GM21529 (cell line): ENCODE measurements at regions not wholly inside any gene's neighbourhood (a gene's known extent, or its start where the extent isn't known, plus 50 kb on each side); places are given as distances from the start of the nearest gene placed in this dataset.
"Not testable (repeated sequence)": the region's sequence is repeated elsewhere in the genome, so short reads cannot be mapped to it uniquely, and the experiment has no call there.

Experiments
- ATAC-seq: cut with Tn5 transposase; IDR thresholded peaks from one replicate; pipeline ENCODE4 v1.9.1; 2021; ENCODE audit not compliant: unreplicated experiment

DNA sequence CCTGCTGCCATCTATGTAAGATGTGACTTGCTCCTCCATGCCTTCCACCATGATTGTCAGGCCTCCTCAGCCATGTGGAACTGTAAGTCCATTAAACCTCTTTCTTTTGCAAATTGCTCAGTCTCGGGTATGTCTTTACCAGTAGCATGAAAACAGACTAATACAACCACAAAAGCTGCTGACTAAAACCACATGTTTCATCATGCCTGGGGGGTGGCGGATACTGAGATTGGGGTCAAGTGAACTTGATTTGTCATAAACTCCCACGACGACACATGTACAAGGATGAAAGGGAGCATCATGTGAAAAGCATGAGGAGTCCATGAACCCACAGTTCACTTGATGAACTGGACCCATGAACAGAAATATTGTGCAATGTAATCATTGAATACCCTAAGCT is 134.9 kb upstream of the ANK3 start:
- ATAC-seq, result no peak

DNA sequence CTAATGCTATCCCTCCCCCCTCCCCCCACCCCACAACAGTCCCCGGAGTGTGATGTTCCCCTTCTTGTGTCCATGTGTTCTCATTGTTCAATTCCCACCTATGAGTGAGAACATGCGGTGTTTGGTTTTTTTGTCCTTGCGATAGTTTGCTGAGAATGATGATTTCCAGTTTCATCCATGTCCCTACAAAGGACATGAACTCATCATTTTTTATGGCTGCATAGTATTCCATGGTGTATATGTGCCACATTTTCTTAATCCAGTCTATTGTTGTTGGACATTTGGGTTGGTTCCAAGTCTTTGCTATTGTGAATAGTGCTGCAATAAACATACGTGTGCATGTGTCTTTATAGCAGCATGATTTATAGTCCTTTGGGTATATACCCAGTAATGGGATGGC is 133.7 kb upstream of the ANK3 start:
- not testable (repeated sequence) for ATAC-seq

GRCh38 chr10:60522617-60523016 is 132.9 kb upstream of the ANK3 start:
- no peak for ATAC-seq

DNA sequence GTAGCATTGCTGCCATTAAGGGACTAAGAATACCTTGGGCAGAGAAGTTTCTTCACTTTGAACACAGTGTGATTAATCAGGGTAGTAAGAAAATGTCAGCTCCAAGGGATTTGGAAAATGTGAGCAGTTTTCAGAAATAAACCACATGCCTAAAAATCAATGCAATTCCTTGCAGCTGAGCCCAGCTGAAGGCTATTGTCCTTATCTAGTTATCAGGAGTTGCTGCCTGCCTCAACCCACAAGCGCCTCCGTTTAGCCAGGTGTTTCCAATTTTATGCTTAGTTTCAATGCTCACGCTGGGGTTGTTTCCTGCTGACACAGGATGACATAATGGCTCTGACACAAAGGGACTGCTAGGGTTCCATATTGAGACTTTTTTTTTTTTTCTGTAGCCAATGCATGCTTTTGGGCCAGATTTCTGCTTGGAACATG is 132.3 kb upstream of the ANK3 start:
- ATAC-seq, result no peak

- no peak for ATAC-seq
Observed at GRCh38 chr10:60518745-60519144, 129.1 kb upstream of the ANK3 start.

DNA sequence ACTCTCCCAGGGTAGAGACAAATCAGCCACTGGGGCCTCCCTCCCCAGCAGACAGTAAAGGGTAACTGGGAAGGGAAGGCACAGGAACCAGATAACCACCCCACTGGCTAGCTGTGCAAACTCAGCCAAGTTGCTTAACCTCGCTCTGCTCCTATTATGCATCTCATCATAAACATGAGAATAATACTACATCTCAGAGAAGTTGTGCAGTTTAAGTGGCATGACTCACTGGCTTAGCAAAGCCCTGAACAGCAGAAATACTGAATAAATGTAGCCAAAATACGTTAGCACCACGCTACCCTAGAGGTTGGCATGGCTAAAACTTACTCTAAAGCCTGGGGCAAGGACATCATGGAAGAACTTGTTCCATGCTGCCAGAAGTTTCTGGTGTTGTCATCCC is 128.1 kb upstream of the ANK3 start:
- no peak for ATAC-seq

DNA sequence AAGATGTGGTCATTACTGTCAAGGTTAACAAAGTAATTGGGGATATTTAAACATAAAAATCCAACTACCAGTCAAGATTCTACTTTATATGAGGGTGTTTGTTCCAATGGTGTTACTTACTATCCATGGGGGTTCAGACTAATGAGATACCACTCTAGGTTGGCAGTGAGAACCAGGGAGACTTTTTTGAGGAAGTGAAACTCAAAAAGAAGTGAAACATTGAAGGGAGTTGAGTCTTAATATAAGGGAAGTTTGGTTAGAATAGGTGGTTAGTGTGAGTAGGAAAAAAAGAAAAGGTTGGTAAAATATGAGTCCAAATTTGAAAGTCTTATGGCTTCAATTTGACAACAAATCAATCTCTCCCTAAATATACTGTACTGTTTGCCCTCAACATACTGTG is 123.6 kb upstream of the ANK3 start:
- peak; percentile 71 for ATAC-seq

GRCh38 chr10:60511477-60512229 is 122.0 kb upstream of the ANK3 start:
- ATAC-seq, result no peak

- ATAC-seq, result no peak
Observed at GRCh38 chr10:60508831-60509230, 119.2 kb upstream of the ANK3 start.

DNA sequence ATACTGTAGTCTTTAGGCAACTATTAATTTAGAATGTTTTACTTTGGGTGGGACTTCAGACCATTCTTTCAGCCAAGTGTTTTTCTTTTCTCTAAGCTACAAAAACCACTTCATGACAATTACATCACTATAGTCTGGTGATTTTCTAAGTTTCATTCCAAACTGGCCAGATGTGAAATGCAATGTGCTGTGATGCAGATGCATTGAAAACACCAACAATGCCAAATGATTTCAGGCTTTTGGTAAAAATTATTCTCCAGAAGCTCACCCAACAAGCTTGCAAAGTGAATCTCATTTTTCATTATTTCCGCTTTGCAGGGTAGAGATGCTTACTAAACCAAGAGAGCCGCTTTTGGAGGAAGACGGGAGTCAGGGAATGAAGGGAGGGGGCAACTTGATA is 118.4 kb upstream of the ANK3 start:
- ATAC-seq, result no peak

DNA sequence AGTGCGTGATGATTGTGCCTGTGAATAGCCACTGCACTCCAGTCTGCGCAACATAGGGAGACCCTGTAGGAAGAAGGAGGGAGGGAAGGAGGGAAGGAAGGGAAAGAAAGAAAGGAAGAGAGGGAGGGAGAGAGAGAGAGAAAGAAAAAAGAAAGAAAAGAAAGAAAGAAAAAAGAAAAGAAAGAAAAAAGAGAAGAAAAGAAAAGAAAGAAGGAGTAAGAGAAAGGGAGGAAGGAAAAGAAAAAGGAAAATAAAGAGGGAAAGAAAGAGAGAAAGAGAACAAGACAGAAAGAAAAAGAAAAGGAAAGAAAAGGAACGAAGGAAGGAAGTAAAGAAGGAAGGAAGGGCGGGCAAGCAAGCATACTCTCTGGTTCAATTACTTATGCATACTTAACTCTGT is 112.9 kb upstream of the ANK3 start:
- no peak for ATAC-seq

DNA sequence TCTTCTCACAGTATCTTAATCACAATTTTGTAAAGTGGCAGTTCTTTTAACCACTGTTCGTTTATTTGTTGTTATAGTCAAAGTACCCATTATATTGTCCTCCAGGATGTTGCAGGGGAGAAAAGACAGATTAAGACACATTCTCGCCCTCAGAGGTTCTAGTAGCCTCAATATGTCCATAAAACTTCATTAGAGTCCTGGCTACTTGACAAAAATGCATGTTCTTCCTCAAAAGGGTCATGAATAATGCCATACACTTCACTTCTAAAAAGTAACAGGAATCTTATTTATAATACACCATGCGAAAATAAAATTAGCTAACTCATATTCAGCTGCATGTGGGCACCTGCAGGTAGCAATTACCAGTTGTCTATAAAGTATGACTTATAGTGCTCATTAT is 109.3 kb upstream of the ANK3 start:
- no peak for ATAC-seq

GRCh38 chr10:60497364-60497763 is 107.7 kb upstream of the ANK3 start:
- ATAC-seq, result no peak

DNA sequence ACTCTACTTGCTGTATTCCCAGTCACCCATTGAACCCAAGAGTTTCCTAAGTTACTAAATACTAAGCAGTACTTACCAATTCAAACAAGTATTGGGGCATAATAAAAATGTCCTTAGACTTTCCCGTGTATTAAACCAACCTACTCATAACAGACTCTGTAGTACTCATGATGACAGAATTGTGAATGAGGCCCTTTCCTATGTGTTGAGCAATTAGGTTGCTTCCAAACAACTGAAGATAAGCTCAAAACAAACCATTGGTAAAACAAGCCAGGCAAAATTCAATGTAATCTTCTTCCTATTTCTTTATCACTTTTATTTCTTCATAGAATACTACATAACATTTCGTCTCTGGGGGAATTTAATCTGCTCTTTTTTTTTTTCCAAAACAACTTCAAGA is 106.5 kb upstream of the ANK3 start:
- no peak for ATAC-seq

DNA sequence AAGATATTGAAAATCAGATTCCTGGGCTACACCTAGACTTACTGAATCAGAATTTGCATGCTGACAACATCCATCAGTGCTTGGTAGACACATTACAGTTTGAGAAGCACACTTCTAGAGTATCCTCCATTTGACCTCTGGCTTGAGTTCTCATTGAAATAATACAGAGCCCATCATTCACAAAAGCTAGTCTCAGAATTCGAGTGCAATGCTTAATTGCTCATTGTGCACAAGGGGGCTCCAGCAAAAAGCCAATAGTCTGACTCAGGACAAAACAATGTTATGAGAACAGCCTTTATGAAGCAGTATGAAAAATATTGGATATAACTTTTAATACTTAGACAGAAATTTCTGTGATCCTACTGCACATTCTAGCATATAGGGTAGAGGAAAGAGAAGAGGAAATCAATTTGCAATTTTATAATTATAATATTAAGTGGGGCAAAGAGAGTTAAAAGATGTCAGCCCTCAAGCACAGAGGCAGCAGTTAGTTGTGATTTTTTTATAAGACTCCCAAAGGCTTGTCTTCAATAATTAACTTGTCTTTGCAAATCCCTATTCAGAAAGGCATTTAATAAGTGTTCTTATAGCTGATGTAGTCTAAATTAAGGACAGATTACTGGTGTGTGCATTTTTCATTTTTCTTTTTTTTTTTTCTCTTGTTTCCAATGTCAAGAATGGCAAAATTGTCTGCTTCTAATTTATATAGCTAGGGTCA is 105.8 kb upstream of the ANK3 start:
- ATAC-seq, result no peak

- no peak for ATAC-seq
Observed at GRCh38 chr10:60494774-60495173, 105.1 kb upstream of the ANK3 start.

- ATAC-seq, result no peak
Observed at GRCh38 chr10:60491162-60491561, 101.5 kb upstream of the ANK3 start.

- ATAC-seq, result no peak
Observed at GRCh38 chr10:60490013-60490412, 100.3 kb upstream of the ANK3 start.

GRCh38 chr10:60488111-60488669 is 98.5 kb upstream of the ANK3 start:
- no peak for ATAC-seq

GRCh38 chr10:60487543-60487942 is 97.9 kb upstream of the ANK3 start:
- no peak for ATAC-seq

DNA sequence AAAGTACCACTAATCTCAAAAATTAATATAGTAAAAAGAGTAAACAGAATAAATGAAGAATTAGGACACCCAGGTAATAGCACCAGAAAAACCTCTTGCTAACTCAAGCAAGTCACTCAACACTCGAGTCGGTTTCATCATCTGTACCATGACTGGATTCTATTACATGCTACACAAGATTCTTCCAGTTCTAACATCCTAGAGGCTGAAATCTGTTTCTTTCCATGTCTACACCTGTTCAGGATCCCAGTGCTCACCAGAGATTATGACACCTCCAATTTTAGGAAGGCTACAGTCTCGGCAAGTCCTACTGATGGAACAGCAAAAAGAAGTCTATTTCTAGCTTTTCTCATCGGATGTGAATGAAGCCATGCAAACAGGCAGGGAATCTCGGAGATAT is 95.3 kb upstream of the ANK3 start:
- ATAC-seq, result no peak

DNA sequence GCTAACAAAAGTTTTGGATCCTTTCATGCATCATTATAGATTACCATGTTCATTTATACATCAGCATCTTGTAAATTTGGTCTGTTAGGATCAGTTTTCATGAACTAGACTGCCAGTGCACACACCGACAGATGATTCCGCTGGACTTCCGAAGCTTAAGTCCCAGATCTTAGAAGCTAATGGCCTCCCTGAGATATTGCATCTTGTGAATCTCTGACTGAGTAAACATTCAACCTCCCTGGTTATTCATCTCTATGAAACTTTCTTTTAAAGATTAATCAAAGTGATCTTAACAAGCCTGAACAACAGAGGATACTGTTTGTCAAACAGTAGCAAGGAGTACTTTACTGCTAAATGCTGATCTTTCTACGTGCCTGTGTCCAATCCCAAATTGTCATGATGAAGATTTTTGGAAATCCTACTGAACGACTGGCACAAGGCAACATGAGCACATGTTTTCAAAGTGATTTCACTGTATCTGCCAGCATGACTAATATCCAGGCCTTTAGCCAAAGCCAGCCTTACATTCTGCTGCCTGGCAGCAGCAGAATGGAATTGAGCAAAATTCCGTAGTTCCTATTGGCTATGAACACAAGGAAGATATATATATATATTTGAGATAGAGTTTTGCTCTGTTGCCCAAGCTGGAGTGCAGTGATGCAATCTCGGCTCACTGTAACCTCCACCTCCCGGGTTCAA is 91.3 kb upstream of the ANK3 start:
- ATAC-seq, result no peak
